GM12892 (cell line): ENCODE measurements at regions not wholly inside any gene's neighbourhood (a gene's known extent, or its start where the extent isn't known, plus 50 kb on each side); places are given as distances from the start of the nearest gene placed in this dataset.
A peak's percentile ranks its signal among the peaks of the same experiment; 100 is the strongest.

Source experiments
- DNase-seq: peaks from one replicate; pipeline ENCODE4 v3.0.0; 2011; ENCODE audit not compliant: insufficient read length
- FAIRE-seq: peaks from 2 replicates; lab custom pipeline; 2011; peaks lifted over from hg19 to GRCh38; lab: Jason Lieb, UNC
- POLR2A ChIP-seq: IDR thresholded peaks from 2 replicates; pipeline ENCODE4 v1.6.1; 2011; ENCODE audit warnings: low read depth, low read length, control low read depth
- POLR2AphosphoS5 ChIP-seq: IDR thresholded peaks from 2 replicates; pipeline ENCODE4 v1.6.1; 2011; ENCODE audit warnings: low read depth, low read length, control low read depth
- TAF1 ChIP-seq: IDR thresholded peaks from 2 replicates; pipeline ENCODE4 v1.6.1; 2011; ENCODE audit warnings: low read depth, mild to moderate bottlenecking, control low read depth, low read length, borderline replicate concordance

GRCh38 chr11:71115770-71116692 lies 136.3 kb downstream of the SHANK2 start:
- FAIRE-seq = peak; percentile 24
- DNase-seq = no peak
- TF ChIP-seq POLR2AphosphoS5 (no peak), POLR2A (no peak), TAF1 (no peak)

DNA sequence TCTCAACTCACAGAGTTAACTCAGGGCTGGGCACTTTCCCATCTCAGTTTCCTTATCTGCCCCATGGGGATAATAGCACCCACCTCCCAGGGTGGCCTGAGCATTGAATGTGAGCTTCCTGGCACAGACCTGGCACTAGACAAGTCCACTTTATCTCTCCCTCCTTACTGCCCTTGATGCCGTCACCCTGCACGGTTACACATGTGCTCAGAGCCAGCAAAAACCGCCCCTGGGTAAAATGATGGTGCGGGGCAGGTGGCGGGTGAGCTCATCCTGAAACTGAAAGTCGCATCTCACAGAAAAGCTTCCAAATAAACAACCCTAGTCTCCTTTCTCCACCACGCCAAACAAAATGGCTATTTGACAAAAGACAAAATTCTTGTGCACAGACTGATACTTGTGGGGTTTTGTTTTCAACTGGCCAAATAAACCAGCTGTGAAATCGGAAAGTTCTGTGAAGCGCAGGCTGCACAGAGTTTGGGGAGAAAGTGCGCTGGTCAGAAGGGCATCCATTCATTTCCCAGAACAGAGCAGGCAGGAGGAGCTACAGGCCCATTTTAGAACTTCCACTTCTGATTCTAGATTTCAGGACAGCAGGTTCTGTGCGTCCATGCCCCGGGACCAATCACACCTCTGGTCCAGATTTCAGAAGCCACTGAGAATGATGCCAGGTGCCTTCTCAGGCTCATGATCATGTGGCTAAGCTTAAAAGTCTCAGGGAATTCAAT lies 138.1 kb downstream of the SHANK2 start:
- DNase-seq (no peak), FAIRE-seq (no peak)
- TF ChIP-seq TAF1 (no peak), POLR2AphosphoS5 (no peak), POLR2A (no peak)

- no peak for TF ChIP-seq POLR2A
- no peak for TF ChIP-seq TAF1
- TF ChIP-seq POLR2AphosphoS5 = no peak
Measured at GRCh38 chr11:71112990-71113389, 139.4 kb downstream of the SHANK2 start.

GRCh38 chr11:71112454-71112853 lies 139.9 kb downstream of the SHANK2 start:
- TF ChIP-seq POLR2AphosphoS5 (no peak), POLR2A (no peak), TAF1 (no peak)
- FAIRE-seq (no peak), DNase-seq (no peak)

More at GRCh38 chr11:71112990-71113389, 139.4 kb downstream of the SHANK2 start:
- FAIRE-seq = no peak
- no peak for DNase-seq

DNA sequence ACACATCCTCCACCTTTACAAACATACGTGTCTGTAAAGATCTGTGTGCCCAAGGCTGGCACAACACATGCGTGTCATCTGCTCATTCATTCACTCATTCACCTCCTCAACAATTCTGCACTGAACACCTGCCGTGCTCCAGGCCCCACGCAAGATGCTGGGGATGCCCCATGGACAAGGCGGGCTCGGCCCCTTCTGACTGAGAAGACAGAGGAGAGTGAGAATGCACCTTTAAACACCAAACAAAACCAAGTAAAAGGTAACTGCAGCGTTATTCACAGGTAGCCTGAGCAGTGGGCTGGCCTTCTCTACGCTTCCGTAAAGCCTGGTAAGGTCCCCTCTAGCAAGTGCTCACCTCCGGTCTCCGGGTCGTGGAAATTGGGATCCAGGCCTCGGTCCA lies 142.8 kb downstream of the SHANK2 start:
- no peak for TF ChIP-seq POLR2A
- TF ChIP-seq POLR2AphosphoS5 = no peak
- no peak for TF ChIP-seq TAF1
- DNase-seq (no peak), FAIRE-seq (no peak)

DNA sequence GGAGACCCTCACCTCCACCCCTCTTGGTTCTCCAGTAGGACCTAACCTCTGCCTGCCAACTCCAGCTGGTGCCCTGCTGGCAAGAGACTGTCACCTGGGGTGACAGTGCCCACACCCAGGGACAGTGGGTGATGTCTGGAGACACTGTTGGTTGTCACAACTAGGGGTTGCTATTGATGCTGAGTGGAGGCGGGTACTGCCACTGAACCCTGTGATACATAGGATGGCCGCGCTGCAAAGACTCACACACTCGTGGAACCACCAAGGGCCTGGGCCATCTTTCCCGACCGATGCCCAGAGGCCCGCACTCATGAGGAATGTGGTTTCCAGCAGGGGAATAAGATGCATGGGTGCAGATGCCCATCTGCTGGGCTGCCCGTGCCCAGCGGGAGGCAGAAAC lies 143.2 kb downstream of the SHANK2 start:
- no peak for DNase-seq
- FAIRE-seq = no peak
- TF ChIP-seq TAF1 (no peak), POLR2A (no peak), POLR2AphosphoS5 (no peak)

- no peak for TF ChIP-seq TAF1
- TF ChIP-seq POLR2A = no peak
- no peak for TF ChIP-seq POLR2AphosphoS5
- no peak for FAIRE-seq
Measured at GRCh38 chr11:71108013-71108865, 144.1 kb downstream of the SHANK2 start.

GRCh38 chr11:71106671-71107070 lies 145.7 kb downstream of the SHANK2 start:
- FAIRE-seq (no peak), DNase-seq (no peak)
- no peak for TF ChIP-seq POLR2AphosphoS5
- no peak for TF ChIP-seq POLR2A

More at GRCh38 chr11:71108013-71108865, 144.1 kb downstream of the SHANK2 start:
- no peak for DNase-seq

- FAIRE-seq (no peak), DNase-seq (no peak)
- TF ChIP-seq POLR2A (no peak), TAF1 (no peak), POLR2AphosphoS5 (no peak)
Measured at GRCh38 chr11:71103266-71103665, 149.1 kb downstream of the SHANK2 start.

GRCh38 chr11:71102251-71102995 lies 150.0 kb downstream of the SHANK2 start:
- DNase-seq (no peak), FAIRE-seq (no peak)
- TF ChIP-seq POLR2AphosphoS5 = no peak
- TF ChIP-seq POLR2A = no peak
- TF ChIP-seq TAF1 = no peak

GRCh38 chr11:71101606-71102005 lies 150.8 kb downstream of the SHANK2 start:
- TF ChIP-seq TAF1 (no peak), POLR2AphosphoS5 (no peak), POLR2A (no peak)
- FAIRE-seq = no peak
- no peak for DNase-seq
